ENCODE measurements at regions not wholly inside any gene's neighbourhood (a gene's known extent, or its start where the extent isn't known, plus 50 kb on each side); places are given as distances from the start of the nearest gene placed in this dataset.

DNA sequence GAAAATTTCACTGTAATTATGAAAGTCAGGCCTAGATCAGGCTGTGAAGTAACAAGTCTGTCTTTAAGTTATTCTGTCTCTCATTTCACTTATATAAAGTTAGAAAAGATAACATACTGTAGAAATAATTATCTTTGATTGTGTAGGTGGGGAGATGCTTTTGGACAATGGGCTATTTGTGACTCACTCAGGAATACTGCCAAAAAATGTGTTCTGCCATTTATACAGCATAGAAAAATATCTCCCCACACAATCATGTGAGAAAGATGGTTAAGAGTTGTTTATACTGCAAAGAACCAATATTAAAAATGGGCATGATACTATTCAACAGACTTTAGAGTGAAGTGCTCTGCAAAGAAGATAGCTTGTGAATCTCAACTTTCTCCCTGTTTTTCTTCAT, 95.0 kb upstream of the GABRA2 start:
- TF ChIP-seq, protein P1, sequence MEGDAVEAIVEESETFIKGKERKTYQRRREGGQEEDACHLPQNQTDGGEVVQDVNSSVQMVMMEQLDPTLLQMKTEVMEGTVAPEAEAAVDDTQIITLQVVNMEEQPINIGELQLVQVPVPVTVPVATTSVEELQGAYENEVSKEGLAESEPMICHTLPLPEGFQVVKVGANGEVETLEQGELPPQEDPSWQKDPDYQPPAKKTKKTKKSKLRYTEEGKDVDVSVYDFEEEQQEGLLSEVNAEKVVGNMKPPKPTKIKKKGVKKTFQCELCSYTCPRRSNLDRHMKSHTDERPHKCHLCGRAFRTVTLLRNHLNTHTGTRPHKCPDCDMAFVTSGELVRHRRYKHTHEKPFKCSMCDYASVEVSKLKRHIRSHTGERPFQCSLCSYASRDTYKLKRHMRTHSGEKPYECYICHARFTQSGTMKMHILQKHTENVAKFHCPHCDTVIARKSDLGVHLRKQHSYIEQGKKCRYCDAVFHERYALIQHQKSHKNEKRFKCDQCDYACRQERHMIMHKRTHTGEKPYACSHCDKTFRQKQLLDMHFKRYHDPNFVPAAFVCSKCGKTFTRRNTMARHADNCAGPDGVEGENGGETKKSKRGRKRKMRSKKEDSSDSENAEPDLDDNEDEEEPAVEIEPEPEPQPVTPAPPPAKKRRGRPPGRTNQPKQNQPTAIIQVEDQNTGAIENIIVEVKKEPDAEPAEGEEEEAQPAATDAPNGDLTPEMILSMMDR (optimal IDR thresholded peaks at IDR 0.05 in 1 of 3, IDR thresholded peaks at IDR 0.05 in 1 of 3, conservative IDR thresholded peaks at IDR 0.05 in 1 of 3; ENCODE audit: extremely low read depth in 1 of 3, insufficient read depth in 2 of 3, low read length in 3 of 3) = no peak
- TF ChIP-seq EZH2 (IDR thresholded peaks at IDR 0.05; ENCODE audit: low read length) = no peak

Measured in keratinocyte (primary cell).